ENCODE measurements at regions not wholly inside any gene's neighbourhood (a gene's known extent, or its start where the extent isn't known, plus 50 kb on each side); places are given as distances from the start of the nearest gene placed in this dataset.
A peak's percentile ranks its signal among the peaks of the same experiment; 100 is the strongest.
"Not testable (repeated sequence)": the region's sequence is repeated elsewhere in the genome, so short reads cannot be mapped to it uniquely, and the experiment has no call there.

DNA sequence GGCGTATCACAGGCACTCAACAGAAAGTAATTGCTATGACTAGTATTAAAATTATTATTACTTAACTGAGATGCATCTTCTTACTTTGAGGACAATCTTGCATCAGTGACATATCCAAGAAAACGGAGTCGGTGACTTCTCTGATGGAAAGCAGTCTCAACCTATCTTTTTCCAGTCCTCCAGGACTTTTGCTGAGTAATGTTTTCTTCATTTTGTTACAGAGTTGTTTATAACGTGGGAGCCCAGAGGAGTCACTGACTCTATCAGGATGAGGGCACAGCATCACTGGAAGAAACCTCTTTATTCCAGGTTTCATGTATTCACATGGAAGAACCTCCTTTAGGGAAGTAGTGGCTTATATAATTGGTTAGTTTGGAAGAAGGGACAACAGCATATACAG is 51.5 kb upstream of the MELK start:
- Mint-ChIP-seq H3K27ac (no peak overlapping the region), H3K4me3 (no peak overlapping the region), H3K36me3 (ENCODE audit: low read depth) (no peaks in the 10 kb centered on the region), H3K9me3 (no peaks in the 10 kb centered on the region), H3K27me3 (no peaks in the 10 kb centered on the region), H3K4me1 (ENCODE audit: low read depth) (no peaks in the 10 kb centered on the region)

- H3K27me3 Mint-ChIP-seq, result no peaks in the 10 kb centered on the region
- H3K4me3 Mint-ChIP-seq, result no peak overlapping the region
- H3K4me1 Mint-ChIP-seq (ENCODE audit: low read depth), result no peaks in the 10 kb centered on the region
- no peak overlapping the region for H3K27ac Mint-ChIP-seq
- H3K36me3 Mint-ChIP-seq (ENCODE audit: low read depth), result no peaks in the 10 kb centered on the region
- no peaks in the 10 kb centered on the region for H3K9me3 Mint-ChIP-seq
Measured at GRCh38 chr9:36517131-36517530, 55.6 kb upstream of the MELK start.

GRCh38 chr9:36504156-36504555 is 68.5 kb upstream of the MELK start:
- Mint-ChIP-seq H3K36me3 (ENCODE audit: low read depth) (no peaks in the 10 kb centered on the region), H3K4me1 (ENCODE audit: low read depth) (peaks cover 13% of the 10 kb centered on the region), H3K27ac (no peak overlapping the region), H3K9me3 (no peaks in the 10 kb centered on the region), H3K4me3 (no peak overlapping the region), H3K27me3 (no peaks in the 10 kb centered on the region)

GRCh38 chr9:36503172-36504088 is 69.3 kb upstream of the MELK start:
- Mint-ChIP-seq H3K27ac (peak overlapping the region; percentile 12), H3K27me3 (no peaks in the 10 kb centered on the region), H3K36me3 (ENCODE audit: low read depth) (no peaks in the 10 kb centered on the region), H3K9me3 (no peaks in the 10 kb centered on the region), H3K4me3 (no peak overlapping the region), H3K4me1 (ENCODE audit: low read depth) (peaks cover 13% of the 10 kb centered on the region)

DNA sequence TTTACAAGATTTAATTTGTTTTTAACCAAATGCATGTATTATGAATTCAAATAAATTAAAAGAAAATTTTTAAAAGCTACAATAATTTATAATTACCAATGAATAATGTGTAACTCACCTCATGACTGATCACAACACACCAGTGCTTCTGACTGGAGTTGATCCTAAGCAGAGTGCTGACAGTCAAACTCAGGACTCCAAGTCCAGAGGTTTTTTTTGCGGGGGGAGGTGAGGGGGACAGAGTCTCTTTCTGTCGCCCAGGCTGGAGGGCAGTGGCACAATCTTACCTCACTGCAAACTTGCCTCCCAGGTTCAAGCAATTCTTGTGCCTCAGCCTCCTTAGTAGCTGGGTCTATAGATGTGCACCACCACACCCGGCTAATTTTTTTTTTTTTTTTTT is 71.0 kb upstream of the MELK start:
- H3K36me3 Mint-ChIP-seq (ENCODE audit: low read depth), result no peaks in the 10 kb centered on the region
- H3K4me1 Mint-ChIP-seq (ENCODE audit: low read depth), result peaks cover 13% of the 10 kb centered on the region
- no peaks in the 10 kb centered on the region for H3K27me3 Mint-ChIP-seq
- no peak overlapping the region for H3K27ac Mint-ChIP-seq
- H3K4me3 Mint-ChIP-seq, result no peak overlapping the region
- H3K9me3 Mint-ChIP-seq, result no peaks in the 10 kb centered on the region

DNA sequence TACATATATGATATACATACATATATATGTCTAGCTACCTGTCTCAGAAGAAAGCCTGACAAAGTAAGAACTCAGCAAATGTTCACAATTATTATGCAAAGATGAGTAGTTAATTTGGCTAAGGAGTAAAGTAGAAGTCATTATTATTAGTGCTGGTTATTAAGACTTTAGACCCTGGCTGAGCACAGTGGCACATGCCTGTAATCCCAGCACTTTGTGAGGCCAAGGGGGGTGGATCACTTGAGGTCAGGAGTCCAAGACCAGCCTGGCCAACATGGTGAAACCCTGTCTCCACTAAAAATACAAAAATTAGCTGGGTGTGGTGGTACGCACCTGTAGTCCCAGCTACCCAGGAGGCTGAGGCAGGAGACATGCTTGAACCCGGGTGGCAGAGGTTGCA is 71.8 kb upstream of the MELK start:
- not testable (repeated sequence) for H3K9me3 Mint-ChIP-seq; H3K27me3 Mint-ChIP-seq; H3K27ac Mint-ChIP-seq; H3K36me3 Mint-ChIP-seq (ENCODE audit: low read depth); H3K4me3 Mint-ChIP-seq
- H3K4me1 Mint-ChIP-seq (ENCODE audit: low read depth), result peaks cover 15% of the 10 kb centered on the region

DNA sequence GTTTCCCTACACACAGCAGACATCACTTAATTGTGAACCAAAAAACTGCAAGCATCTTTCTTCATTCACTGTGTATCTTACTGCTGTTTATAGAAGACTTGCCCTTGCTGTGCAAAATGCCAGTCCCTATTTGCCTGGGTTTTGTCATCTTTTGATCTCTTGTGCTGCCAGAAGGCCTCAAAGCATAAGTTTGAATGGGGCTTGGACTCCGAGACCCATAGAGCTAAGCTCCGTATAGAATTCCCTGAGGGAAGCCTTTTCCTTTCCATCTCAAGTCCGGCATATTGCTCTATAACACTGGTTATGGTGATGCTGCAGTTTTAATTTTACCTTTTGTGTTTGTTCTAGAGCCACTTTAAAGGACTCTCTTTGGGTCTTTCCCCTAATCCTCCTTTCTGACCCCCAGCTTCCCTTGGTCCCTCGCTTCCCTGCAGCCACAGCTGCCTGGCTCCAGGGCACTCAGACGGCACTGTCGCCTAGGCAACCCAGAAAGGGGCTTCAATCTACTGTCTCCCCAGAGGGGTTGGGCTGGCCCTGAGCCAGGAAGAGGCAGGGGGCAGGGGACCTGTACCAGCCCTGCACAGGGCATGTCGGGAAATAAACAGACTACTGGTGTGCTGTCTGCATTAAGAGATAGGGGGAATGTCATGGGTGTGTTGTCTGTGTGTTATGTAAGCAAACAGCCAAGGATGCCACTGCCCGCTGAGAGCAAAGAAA is 73.4 kb upstream of the MELK start:
- Mint-ChIP-seq H3K36me3 (ENCODE audit: low read depth) (no peaks in the 10 kb centered on the region), H3K27me3 (no peaks in the 10 kb centered on the region)

DNA sequence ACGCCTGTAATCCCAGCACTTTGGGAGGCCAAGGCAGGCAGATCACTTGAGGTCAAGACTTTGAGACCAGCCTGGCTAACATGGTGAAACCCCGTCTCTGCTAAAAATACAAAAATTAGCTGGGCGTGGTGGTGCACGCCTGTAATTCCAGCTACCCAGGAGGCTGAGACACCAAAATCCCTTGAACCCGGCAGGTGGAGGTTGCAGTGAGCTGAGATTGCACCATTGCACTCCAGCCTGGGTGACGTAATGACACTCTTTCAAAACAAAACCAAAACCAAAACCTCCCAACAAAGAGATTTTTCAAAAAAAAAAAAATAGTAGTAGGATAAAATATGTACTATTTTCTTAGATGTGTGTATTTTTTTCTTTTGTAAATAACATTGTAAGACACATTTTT is 79.1 kb upstream of the MELK start:
- not testable (repeated sequence) for H3K36me3 Mint-ChIP-seq (ENCODE audit: low read depth); H3K9me3 Mint-ChIP-seq; H3K27me3 Mint-ChIP-seq
- Mint-ChIP-seq H3K4me3 (peak overlapping the region; percentile 77), H3K27ac (peak overlapping the region; percentile 78), H3K4me1 (ENCODE audit: low read depth) (peaks cover 61% of the 10 kb centered on the region)

More for the DNA sequence above, 73.4 kb upstream of the MELK start:
- Mint-ChIP-seq H3K4me3 (no peak overlapping the region), H3K4me1 (ENCODE audit: low read depth) (peaks cover 28% of the 10 kb centered on the region), H3K27ac (no peak overlapping the region), H3K9me3 (peaks cover 5% of the 10 kb centered on the region)

GRCh38 chr9:36492865-36493264 is 79.8 kb upstream of the MELK start:
- H3K4me1 Mint-ChIP-seq (ENCODE audit: low read depth), result peaks cover 68% of the 10 kb centered on the region
- peaks cover 5% of the 10 kb centered on the region for H3K9me3 Mint-ChIP-seq
- no peaks in the 10 kb centered on the region for H3K36me3 Mint-ChIP-seq (ENCODE audit: low read depth)
- H3K27me3 Mint-ChIP-seq, result no peaks in the 10 kb centered on the region
- H3K4me3 Mint-ChIP-seq, result peak overlapping the region; percentile 77
- H3K27ac Mint-ChIP-seq, result peak overlapping the region; percentile 87

- peak overlapping the region; percentile 63 for H3K27ac Mint-ChIP-seq
- H3K36me3 Mint-ChIP-seq (ENCODE audit: low read depth), result no peaks in the 10 kb centered on the region
- H3K27me3 Mint-ChIP-seq, result no peaks in the 10 kb centered on the region
- peaks cover 74% of the 10 kb centered on the region for H3K4me1 Mint-ChIP-seq (ENCODE audit: low read depth)
- H3K4me3 Mint-ChIP-seq, result no peak overlapping the region
- H3K9me3 Mint-ChIP-seq, result no peaks in the 10 kb centered on the region
Measured at GRCh38 chr9:36489453-36489852, 83.2 kb upstream of the MELK start.

DNA sequence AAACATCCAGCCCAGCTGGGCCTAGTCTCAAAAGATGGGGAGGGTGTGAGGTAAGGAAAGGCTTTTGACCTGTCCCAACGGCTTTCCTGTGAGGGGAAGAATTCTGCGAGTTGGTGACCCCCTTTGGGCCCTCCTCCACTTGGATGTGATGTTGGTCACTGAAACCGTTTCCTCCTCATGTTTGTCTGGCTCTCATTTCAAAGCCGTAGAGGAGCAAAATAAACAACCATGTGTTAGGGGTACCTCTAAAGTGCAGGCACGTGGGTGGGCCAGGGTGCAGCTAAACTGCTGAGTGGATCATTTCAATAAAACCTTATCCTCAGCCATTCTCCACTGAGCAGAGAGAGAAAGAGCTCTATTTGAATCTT is 84.3 kb upstream of the MELK start:
- no peaks in the 10 kb centered on the region for H3K36me3 Mint-ChIP-seq (ENCODE audit: low read depth)
- peaks cover 74% of the 10 kb centered on the region for H3K4me1 Mint-ChIP-seq (ENCODE audit: low read depth)
- H3K27me3 Mint-ChIP-seq, result no peaks in the 10 kb centered on the region
- peak overlapping the region; percentile 97 for H3K27ac Mint-ChIP-seq
- peak overlapping the region; percentile 97 for H3K4me3 Mint-ChIP-seq
- H3K9me3 Mint-ChIP-seq, result no peaks in the 10 kb centered on the region

DNA sequence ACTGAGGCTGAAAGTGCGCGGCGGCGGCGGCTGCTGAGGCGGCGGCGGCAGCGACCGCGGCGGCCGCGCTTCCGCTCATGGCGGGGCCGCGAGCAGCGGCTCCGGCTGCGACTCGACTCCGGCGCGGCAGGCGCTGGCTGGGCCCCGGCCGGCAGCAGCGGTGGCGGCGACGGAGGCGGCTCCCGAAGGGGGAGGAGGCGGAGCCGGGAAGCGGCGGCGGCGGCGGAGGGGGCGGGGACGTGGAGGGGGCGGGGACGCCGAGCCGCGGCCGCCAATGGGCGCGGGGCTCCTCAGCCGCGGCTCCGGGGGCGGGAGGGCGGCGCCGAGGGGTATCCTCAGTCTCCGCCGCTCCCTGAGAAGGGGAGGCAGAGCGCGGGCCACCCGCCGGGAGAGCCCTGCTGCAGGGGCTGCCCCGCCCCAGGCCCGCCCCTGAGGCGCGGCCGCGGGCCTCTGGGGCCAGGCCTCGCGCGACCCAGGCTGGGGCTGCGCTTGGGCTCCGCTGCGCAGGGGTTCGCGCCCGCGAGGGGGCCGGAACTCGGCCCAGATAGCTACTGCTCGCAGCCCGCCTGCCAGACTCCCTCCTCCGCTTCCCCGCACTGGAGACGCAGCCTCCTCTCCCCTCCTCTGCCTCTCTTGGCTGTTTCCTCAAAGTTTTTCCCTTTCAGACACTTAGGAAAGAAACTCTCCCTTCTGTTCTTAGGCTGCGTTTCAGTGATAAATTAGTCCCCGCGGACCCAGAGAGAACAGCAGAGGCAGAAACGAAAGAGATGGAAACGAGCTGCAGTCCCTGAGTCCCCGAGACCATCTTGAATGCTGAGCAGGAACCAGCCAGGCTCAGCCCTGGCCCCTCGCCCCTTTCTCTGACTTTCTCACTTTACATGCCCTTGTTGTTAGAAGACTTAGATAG is 85.0 kb upstream of the MELK start:
- Mint-ChIP-seq H3K4me1 (ENCODE audit: low read depth) (peaks cover 70% of the 10 kb centered on the region), H3K27me3 (no peaks in the 10 kb centered on the region), H3K4me3 (peak overlapping the region; percentile 97)

GRCh38 chr9:36486933-36487481 is 85.7 kb upstream of the MELK start:
- Mint-ChIP-seq H3K36me3 (ENCODE audit: low read depth) (no peaks in the 10 kb centered on the region), H3K27me3 (no peaks in the 10 kb centered on the region), H3K4me1 (ENCODE audit: low read depth) (peaks cover 67% of the 10 kb centered on the region), H3K27ac (peak overlapping the region; percentile 68), H3K9me3 (no peaks in the 10 kb centered on the region), H3K4me3 (peak overlapping the region; percentile 88)

More for the DNA sequence above, 85.0 kb upstream of the MELK start:
- no peaks in the 10 kb centered on the region for H3K36me3 Mint-ChIP-seq (ENCODE audit: low read depth)
- H3K9me3 Mint-ChIP-seq, result no peaks in the 10 kb centered on the region
- peak overlapping the region; percentile 97 for H3K27ac Mint-ChIP-seq

DNA sequence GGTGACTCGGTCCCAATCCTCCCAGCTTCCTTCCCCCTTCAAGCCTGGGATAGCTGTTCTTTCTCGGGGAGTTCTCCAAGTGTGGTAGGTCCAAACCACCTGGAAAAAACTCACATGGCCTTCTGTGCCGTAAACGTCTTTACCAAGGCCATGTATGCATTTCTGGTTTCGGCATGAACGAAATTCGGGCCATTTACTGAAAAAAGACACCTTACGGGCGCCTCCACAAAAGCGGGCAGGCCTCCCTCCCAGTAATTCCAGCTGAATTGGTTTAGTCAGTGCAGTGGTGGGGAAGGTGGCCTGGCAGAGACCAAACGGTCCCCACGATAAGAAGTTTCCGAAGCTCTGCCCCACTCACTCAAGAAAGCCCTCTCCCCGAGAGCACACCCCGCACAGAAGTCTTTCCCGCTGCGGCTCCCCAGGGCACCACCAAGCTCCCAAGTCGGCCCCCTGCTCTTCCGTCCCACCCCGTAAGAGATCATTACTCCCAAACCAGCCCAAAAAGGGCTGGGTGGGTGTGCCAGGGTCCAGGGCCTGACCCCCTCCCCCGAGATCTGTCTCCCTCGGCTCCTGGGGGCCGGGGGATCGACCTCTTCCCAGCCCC is 86.3 kb upstream of the MELK start:
- H3K27me3 Mint-ChIP-seq, result no peaks in the 10 kb centered on the region
- no peaks in the 10 kb centered on the region for H3K9me3 Mint-ChIP-seq
- peak overlapping the region; percentile 88 for H3K4me3 Mint-ChIP-seq
- no peaks in the 10 kb centered on the region for H3K36me3 Mint-ChIP-seq (ENCODE audit: low read depth)
- H3K4me1 Mint-ChIP-seq (ENCODE audit: low read depth), result peaks cover 69% of the 10 kb centered on the region
- H3K27ac Mint-ChIP-seq, result peak overlapping the region; percentile 68
